HG02870 (cell line): ENCODE measurements at regions not wholly inside any gene's neighbourhood (a gene's known extent, or its start where the extent isn't known, plus 50 kb on each side); places are given as distances from the start of the nearest gene placed in this dataset.
"Not testable (repeated sequence)": the region's sequence is repeated elsewhere in the genome, so short reads cannot be mapped to it uniquely, and the experiment has no call there.

Experiments
- ATAC-seq: cut with Tn5 transposase; IDR thresholded peaks from one replicate; pipeline ENCODE4 v1.9.1; 2021; ENCODE audit warnings: mild to moderate bottlenecking, moderate library complexity; ENCODE audit not compliant: unreplicated experiment

DNA sequence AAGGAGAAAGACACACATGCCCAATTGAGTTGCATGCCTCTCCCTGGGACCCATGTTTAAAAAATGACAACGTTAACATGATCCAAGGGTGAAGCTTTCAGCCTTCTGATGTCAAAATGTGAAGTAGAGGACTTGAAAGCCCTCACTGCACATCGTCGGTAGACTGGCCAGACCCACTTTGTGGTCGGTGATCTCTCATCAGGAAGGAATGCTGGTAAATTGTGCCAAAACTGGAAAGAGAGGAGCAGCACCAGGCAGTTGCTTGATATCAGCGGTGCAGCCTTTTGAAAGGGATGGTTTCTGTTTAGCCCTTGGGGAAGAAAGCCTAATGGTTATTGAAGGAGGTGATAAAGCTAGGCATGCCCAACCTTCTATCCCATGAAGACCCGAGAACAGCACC lies 125.3 kb upstream of the MARCHF11 start:
- ATAC-seq = no peak

DNA sequence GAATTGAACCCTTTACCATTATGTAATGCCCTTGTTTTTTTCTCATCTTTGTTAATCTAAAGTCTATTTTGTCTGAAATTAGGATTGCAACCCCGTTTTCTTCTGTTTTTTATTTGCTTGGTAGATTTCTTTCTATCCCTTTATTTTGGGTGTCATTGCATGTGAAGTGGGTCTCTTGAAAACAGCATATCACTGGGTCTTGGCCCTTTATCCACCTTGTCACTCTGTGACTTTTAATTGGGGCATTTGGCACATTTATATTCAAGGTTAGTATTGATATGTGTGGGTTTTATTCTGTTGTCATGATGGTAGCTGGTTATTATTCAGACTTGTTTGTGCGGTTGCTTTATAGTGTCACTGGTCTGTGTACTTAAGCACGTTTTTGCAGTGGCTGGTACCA lies 117.4 kb upstream of the MARCHF11 start:
- no peak for ATAC-seq

DNA sequence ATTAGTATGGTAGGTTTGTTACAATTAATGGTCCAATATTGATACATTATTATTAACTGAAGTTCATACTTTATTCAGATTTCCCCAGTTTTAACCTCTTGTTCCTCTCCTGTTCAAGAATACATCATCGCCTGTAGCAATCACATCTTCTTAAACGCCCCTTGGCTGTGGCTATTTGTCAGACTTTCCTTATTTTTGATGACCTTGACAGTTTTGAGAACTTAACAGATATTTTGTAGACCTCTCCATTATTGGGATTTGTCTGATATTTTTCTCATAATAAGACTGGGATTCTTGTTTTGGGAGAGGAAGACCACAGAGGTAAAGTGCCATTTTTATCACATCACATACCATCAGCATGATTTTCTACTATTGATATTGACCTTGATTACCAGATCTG lies 112.3 kb upstream of the MARCHF11 start:
- no peak for ATAC-seq

DNA sequence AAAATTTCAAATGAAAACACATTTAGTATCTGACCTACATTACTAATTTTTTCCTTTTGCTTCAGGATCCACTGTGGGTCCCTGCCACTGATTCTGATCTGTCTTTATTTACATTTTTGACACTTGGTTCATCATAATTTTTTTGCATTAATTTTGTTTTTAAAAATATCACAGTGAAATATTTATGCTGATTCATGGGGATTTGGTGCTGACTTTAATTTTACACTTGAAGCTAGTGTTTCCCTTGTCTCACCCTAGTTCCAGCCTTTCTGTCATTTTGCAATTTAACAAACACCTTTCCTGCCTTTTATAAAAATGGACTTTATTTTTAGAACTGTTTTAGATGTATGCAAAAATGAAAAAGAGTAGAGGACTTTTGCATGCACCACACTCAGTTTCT lies 111.9 kb upstream of the MARCHF11 start:
- no peak for ATAC-seq

DNA sequence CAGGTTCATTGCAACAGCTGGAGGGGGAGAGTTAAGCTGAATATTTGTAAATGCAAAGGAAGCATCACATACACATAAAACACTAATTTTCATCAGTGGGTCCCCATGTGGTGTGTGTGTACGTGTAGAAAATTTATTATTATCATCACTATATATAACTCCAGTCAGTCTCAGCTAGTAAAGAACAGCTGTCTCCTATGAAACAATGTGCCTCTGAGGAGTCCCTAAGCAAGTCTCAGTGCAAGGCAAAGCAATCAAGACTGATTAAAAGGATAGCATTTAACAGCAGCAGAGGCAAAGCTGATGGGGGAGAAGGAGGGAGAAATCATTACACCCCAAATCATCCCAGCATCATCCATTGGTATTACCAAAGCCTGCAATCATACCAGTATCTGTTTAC lies 104.2 kb upstream of the MARCHF11 start:
- no peak for ATAC-seq

DNA sequence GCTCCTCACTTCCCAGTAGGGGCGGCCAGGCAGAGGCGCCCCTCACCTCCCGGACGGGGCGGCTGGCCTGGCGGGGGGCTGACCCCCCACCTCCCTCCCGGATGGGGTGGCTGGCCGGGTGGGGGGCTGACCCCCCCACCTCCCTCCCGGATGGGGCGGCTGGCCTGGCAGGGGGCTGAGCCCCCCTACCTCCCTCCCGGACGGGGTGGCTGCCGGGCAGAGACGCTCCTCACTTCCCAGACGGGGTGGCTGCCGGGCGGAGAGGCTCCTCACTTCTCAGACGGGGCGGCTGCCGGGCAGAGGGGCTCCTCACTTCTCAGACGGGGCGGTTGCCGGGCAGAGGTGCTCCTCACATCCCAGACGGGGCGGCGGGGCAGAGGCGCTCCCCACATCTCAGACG lies 97.3 kb upstream of the MARCHF11 start:
- ATAC-seq = not testable (repeated sequence)

DNA sequence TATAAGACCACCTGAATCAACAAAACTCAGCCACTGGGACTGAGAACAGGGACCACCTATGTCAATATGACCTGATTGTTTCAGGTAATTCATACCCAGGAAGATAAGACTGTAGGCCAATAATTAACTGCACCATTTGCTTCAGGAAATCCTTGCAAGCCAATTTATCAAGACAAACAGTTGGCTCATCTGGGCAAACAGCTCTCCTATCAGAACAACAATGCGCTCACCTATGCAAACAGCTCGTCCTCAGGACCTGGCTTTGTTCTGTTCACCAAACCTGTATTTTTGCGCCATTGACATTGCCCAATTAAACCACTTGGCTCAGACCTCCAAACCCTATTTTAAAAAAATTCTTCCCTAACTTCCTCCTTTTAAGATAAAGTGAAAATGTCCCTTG lies 92.3 kb upstream of the MARCHF11 start:
- no peak for ATAC-seq

DNA sequence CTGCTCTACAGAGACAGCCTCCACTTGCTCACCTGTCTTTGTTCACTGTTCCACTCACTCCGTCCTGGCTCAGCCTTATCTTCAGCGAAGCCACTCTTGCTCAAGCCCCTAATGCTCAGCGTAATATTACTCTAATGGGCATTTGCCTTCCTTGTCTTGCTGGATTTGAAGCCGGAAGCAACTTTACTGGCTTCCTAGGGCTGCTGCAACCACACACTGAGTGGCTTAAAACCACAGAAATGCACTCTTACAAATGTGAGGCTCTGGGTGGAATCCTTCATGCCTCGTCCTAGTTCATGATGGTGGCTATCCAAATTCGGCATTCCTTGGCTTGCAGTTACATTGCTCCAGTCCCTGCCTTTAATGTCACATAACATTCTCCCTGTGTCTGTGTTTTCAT lies 85.5 kb upstream of the MARCHF11 start:
- no peak for ATAC-seq

DNA sequence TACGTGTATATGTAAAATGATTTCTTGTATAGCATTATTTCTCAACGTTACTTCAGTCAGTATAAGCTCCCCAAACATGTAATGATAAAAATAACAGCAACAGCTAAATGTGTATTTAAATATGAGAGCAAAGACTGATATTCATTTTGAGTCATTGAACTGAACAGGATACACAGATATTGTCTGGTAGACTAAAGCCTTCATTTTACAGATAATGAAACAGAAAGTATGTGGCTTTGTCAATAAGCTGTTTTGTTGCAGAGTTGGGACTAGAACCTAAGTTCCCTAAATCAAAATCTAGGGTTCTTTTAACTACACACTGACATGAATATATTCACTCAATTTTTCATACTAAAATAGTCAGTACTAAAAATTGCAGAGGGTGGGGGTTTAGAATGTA lies 80.4 kb upstream of the MARCHF11 start:
- ATAC-seq = no peak

DNA sequence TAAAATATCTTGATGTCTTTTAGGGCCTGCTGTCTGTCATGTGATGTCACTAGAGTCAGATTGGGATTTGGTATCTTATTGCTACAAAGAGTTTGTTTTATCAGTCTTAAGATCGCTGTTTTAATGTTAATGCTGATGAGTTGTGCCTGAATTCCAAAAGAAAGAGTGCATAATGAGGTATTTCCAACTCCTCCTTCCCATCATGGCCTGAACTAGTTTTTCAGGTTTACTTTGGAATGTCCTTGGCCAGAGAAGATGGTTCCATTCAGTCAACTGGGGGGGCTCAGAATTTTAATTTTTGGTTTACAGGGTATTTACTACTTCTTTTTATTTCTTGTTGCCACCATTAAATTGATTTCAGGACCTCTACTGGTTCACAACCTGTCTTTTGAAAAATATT lies 74.3 kb upstream of the MARCHF11 start:
- no peak for ATAC-seq

DNA sequence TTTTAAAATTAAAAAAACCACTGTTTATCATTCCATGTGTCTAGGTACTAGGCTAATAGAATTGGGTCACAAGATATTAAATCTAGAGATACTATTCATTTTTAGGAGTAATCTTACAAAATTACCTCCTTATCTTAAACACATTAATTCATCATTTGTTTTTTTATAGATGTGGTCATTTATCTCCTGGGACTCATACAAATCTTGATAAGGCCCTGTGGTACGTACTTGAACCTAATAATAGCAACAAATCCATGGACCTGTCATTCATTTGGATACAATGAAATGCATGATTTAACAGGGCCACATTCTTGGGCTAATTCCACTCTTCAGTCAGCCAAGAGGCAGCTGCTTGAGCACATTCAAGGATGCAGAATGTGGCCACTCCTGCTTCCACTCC lies 66.4 kb upstream of the MARCHF11 start:
- no peak for ATAC-seq

DNA sequence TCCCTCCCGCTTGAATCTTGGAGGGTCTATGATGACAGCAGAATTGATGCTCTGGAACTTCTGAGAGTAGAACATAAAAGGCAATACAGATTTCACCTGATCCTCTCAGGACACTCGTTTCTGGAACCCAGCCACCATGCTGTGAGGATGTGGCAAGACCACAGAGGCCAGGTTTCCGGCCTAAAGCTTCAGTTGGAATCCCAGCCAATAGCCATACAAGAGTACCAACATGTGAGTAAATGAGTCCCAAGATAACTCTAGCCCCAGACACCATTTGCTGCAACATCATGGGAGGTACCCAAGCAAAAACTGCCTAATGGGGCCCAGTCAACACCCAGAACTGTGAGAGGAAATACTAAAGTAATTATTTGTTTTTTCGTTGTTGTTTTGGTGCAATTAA lies 65.7 kb upstream of the MARCHF11 start:
- no peak for ATAC-seq

DNA sequence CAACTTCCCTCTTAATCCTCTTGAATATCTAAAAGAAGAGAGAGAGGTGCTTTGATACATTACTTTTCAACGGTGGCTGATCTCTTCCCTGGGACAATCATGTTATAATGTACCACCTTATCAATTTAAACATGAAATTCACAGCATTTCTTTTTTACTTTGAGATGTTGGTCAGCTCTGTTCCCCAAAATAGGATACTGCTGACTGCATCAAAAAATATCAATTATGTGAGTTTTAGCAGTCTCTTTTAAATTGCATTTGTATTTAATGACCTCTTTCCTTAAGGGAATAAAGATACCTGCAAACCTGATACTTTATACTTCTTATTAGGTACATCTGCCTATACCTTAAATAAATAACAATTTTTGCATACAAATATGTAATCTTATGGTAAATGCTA lies 58.4 kb upstream of the MARCHF11 start:
- ATAC-seq = no peak

DNA sequence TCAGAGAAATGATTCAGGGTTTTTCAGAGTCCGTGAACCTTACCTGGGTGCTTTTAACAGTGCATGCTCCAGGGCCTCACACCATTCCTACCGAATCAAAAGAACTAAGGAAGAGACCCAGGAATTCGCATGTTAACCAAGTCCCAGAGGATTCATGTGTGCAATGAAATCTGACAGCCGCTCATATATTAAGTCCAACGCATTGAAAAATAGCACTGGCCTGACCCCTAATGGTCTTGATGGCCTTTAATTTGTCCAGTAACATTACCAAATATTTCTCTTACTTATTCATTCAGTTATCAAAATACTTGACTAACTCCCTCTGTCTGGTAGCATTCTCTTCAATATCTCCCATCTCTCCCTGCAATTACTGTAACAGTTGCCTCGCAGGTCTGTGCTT lies 55.0 kb upstream of the MARCHF11 start:
- ATAC-seq = no peak

DNA sequence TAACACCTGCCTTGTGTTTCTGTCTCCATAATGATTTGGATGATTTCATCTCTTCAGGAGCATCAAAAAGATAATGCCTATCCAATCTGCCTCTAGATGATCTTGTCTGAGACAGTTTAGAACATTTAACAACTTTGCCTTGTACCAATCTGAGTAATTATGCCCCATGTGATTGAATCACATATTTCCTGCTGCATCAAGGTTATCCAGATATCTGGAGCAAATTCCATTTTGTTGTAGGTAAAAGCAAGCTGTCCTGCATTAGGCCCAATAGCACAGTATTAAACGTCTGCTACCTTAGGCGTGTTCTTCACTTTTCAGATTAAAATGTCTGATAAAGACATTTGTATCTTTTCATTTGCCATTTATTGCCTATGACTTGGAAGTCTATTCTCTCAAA lies 54.1 kb upstream of the MARCHF11 start:
- ATAC-seq = no peak

DNA sequence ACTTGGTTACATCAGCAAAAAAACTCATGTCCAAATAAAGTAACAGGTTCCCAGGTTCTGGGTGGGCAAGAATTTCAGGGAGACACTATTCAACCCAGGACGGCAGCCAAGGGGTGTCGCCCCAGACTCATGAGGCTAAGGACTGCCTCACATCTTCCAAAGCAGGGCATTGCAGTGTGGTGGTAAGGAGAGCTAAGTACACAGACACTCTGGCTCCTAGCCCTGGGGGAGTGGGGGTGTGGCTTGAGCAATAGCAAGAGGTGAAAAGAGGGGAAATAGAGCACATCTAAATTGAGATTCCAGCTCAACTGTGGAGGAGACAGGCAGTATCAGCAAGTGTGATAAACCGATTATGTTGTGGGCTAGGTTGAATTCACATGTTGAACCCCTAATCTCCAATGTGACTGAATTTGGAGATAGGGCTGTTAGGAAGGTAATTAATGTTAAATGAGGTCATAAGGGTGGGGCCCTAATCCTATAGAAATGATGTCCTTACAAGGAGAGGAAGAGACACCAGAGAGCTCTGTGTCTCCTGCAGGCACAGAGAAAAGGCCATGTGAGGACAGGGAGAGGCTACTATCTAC lies 49.9 kb upstream of the MARCHF11 start:
- ATAC-seq = no peak
